Choroid plexus epithelial cell (primary cell): ENCODE measurements at regions not wholly inside any gene's neighbourhood (a gene's known extent, or its start where the extent isn't known, plus 50 kb on each side); places are given as distances from the start of the nearest gene placed in this dataset.

Experiments used
- DNase-seq: peaks from one replicate; pipeline ENCODE4 v3.0.0-alpha.2; 2010; ENCODE audit warnings: low read depth
- H3K4me3 ChIP-seq: 2 replicates; pipeline ENCODE4 v1.5.1; 2011; ENCODE audit warnings: low read depth, mild to moderate bottlenecking, control low read depth, low read length, moderate library complexity
- CTCF ChIP-seq: conservative IDR thresholded peaks from 2 replicates; pipeline ENCODE4 v1.5.1; 2011; ENCODE audit warnings: low read depth, mild to moderate bottlenecking, control low read depth, inconsistent platforms, low read length, moderate library complexity

GRCh38 chr14:84969501-84969900 is 560.4 kb upstream of the FLRT2 start:
- no peak for TF ChIP-seq CTCF
- DNase-seq: no peak
- no peak overlapping the region for H3K4me3 ChIP-seq

- TF ChIP-seq CTCF: no peak
- no peak overlapping the region for H3K4me3 ChIP-seq
- DNase-seq: no peak
These were observed 554.6 kb upstream of the FLRT2 start for GRCh38 chr14:84975241-84975902.

DNA sequence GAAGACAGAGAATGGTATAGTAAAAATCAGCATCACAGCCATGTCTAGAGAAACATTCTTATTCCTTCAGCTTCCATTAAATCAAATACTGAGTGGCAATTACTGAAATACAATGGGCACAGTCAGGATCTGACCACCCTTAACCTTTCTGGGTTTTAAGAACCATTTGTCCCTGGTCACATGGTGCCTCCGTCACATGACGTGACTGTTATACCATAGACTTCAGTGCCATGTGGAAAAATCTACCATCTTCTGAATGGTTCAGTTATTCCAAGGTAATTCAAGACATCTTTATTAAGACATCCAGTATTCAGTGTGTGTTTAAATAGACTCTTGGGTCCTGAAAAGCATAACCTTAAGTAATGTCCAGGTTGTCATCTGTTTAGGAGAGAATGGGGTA is 553.1 kb upstream of the FLRT2 start:
- no peak for TF ChIP-seq CTCF
- no peak overlapping the region for H3K4me3 ChIP-seq
- DNase-seq: no peak

DNA sequence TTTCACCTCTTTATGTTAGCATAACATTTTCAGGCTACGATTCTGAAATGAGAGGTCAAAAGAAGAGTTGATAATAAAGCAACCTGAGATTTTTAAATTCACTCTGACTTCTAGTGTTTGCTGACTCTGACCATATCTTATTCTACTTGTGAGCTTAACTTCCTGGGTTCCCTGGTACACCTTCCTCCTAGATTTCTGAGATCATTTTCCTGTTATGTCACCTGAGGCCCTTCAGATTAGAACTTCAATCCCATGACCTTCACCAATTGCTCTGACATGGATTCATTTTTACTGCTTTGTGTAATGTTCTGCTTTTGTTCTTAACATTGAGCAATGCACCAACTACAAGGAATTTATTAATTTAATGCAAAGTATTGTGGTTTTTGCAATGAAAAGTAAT is 542.9 kb upstream of the FLRT2 start:
- no peak for TF ChIP-seq CTCF
- no peak overlapping the region for H3K4me3 ChIP-seq

DNA sequence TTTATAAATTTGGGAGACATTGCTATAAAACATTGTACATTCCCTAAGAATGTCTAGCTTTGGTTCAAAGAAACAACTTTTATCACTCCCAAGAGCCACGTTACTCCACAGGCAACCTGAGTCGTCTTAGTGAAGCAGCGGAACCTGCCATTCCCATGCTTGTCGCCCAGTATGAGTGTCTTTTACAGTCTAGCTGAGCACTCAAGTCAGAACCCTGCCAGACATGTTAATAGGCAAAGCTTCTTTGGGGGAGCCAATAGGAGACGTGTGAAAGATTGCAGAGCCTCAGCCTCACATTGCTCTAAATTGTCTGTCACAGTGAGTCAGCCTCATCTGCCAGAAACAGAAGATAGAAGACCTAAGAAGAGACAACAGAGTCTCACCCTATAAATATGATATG is 541.6 kb upstream of the FLRT2 start:
- DNase-seq: no peak
- no peak for TF ChIP-seq CTCF
- H3K4me3 ChIP-seq: no peak overlapping the region

More for the DNA sequence above, 542.9 kb upstream of the FLRT2 start:
- DNase-seq: no peak

DNA sequence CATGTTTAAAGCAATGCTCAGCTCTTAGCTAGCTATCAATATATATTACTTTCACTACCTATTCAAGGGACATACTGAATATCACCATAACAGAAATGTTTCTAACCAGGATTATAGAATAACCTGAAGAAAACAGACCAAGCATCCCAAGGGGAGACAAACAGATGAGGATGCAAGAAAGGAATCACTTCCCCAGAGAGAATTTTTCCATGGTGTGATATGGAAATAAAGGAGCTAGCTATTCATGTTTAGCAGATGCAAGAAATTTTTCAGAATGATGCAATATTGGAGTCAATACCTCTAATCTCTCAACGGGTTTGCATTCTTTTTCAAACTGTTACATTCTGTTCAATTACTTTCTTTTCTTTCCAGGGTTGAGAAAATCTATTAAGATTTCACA is 538.9 kb upstream of the FLRT2 start:
- H3K4me3 ChIP-seq: no peak overlapping the region
- DNase-seq: peak; percentile 4
- TF ChIP-seq CTCF: no peak

- no peak for DNase-seq
- no peak for TF ChIP-seq CTCF
- H3K4me3 ChIP-seq: no peak overlapping the region
These were observed 531.7 kb upstream of the FLRT2 start for GRCh38 chr14:84998216-84998615.
